NCI-H146 treated with DMSO at 0.1 percent for 48 hours (cell line): ENCODE measurements at regions not wholly inside any gene's neighbourhood (a gene's known extent, or its start where the extent isn't known, plus 50 kb on each side); places are given as distances from the start of the nearest gene placed in this dataset.
"Not testable (repeated sequence)": the region's sequence is repeated elsewhere in the genome, so short reads cannot be mapped to it uniquely, and the experiment has no call there.

Source experiments
- DNase-seq: peaks from one replicate; lab custom pipeline; 2025; ENCODE audit not compliant: unreplicated experiment; lab: John Stamatoyannopoulos, UW

DNA sequence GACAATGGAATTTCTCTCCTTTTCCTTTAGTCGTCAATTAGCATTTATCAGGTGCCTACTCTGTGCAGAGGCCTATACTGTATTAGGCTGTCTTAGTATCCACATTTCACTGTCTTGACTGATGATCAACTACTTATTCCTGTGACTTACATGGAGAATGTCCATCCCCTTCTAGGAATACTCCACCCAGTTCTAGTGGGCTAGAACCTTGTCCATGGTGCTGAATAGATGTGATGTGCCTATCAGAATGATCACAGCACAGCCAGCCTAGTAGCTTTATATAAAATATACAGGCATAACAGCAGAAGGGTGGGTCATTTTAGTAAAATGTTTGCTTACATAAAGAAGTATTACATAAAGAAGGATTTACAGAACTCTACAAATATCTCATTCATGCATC is 621.4 kb downstream of the PDCD6IP start:
- no peak for DNase-seq

DNA sequence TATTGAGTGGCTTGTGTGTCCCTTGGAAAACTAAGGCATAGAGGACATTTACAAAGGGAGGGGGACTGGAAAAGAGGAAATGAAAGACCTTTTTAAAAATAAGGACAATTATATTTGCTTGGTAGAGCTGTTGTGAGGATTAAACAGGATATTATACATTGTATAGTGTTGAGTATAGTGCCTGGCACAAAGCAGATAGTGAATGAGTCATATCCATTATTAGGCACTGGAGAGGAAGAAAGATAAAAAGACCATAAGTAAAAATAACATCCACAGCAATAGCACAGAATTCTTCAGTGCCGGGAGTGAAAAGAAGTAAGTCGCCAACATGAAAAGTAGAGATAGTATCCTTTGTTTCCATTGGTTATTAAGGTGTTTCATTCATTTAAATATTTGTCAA is 623.3 kb downstream of the PDCD6IP start:
- no peak for DNase-seq

DNA sequence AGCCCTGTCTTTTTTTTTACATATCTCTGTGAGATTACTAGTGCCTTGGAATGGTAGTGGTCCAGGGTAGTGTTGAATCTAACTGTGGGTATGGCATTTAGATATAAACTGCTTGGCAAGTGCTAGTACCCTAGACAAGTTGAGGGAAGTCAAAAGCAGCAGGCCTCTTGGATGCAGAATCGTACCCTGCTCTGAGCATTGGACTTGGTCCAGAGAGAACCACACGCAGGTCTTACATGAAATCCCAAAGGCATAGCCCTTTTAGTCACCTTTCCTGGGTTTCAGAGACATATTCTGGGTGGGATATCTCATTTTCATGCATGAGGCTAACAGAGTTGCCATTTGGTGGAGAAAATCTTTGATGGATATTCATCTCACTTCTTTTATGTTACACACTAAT is 641.4 kb downstream of the PDCD6IP start:
- no peak for DNase-seq

DNA sequence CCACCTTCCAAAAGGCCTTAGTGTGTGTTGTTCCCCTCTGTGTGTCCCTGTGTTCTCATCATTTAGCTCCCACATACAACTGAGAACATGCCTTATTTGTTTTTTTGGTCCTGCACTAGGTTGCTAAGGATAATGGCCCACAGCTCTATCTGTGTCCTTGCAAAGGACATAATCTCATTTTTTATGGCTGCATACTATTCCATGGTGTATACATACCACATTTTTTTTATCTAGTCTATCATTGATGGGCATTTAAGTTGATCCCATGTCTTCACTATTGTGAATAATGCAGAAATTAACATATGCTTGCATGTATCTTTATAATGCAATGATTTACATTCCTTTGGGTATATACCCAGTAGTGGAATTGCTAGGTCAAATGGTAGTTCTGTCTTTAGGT is 645.7 kb downstream of the PDCD6IP start:
- DNase-seq: no peak

DNA sequence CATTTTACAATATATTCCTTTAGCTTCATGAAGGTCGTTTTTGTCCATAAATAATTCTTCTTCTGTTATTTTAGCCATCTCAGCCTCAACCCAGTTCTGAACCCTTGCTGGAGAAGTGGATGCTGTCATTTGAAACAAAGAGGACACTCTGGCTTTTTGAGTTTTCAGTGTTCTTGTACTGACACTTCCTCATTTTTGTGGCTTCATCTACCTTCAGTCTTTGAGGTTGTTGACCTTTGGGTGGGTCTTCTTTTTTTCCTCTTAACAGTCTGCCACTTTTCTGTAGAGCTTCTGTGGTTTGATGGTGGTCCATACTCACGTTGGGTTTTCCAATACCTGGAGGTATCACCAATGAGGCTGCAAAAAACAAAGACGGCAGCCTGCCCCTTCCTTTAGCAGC is 650.9 kb downstream of the PDCD6IP start:
- DNase-seq: no peak

DNA sequence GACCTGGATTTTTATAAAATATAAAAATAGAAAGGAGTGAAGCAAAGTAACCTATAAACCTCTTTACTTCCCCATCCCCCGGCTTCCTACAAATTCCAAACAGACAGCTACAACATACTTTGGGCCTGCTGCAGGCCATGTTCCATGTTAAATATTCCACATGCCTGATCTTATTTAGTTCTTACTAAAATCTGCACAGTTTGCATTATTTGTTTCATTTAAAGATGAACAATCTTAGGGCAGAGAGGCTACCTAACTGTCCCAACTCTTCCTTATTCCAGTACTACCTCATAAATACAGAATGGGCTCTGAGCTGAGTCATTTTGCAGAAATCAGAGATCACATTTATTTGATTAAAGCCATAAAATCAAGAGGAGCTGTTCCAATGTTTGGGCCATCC is 665.0 kb downstream of the PDCD6IP start:
- no peak for DNase-seq

DNA sequence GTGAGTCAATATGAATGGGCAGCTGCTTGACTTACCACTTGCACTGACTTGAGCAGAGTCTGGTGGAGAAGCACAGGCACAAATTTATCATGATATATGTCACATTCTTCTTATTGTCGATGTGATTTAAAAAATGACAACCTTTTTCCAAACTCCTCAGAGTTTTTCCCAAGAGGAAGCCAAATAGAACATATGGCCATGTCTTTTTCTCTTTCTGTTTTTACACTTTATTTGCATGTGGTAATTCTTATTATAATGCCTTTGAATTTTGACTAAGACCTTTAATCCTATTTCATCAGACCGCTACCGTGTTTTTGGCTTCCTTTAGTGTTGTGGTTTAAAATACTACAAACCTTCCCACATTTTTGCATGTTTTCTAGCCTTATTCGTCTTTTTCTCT is 666.2 kb downstream of the PDCD6IP start:
- no peak for DNase-seq

DNA sequence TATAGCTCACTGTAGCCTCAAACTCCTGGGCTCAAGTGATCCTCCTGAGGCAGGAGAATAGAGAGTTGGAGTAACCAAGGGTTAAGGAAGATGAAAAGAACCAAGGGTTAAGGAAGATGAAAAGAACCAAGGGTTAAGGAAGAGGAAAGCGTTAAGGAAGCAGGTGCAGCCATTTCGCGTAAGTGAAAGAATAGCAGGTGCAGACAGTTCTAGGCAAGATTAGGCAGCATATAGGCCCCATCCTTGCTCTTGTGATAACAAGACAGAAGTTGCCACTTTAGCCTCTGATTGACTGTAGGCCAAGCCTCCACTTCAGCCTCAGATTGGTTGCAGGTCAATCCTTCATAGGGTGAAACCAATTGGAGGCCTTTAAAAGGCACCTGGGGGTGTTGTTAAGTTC is 677.4 kb downstream of the PDCD6IP start:
- no peak for DNase-seq

DNA sequence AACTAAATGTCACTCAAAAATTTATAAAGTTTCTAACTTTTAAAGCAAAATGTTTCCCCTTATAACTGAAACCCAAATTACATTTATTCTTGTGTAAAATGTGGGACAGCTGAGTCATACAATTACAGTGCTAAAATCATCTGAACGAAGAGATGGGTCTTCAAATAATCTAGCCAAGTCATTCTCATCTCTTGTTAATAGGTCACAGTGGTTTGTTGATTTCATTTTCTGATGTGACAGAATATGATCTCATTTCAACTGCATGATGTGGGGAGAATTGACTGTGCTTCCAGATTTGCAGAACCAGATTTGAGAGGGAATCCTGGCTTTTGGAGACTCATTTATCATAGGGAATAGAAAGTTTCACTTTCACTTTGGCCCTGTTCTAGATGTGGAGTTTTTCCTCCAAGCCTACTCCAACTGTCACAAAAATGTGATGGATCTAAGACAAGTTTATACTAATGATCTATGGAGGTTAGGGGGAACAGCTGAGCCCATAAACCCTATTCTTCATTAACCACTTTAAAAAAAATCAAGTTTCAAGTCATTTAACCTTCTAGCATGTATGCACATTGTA is 685.0 kb downstream of the PDCD6IP start:
- DNase-seq: no peak

DNA sequence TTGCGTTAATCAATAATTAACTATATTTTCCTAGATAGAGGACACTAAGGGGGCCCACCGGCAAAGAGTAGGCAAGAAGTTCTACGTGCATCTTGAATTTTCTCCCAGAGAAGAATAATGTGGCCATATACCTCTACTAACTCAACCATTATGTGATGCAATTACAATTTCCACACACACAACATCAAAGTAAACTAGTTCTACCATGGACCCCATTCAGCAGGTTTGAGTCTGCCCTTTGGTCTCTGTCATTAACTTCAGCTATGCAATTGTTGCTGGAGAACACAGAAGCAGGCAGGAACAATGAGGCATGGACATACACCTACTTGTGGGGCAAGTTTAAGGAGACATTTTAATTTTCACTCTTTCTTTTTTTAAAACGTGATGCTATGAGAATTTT is 705.9 kb downstream of the PDCD6IP start:
- no peak for DNase-seq

DNA sequence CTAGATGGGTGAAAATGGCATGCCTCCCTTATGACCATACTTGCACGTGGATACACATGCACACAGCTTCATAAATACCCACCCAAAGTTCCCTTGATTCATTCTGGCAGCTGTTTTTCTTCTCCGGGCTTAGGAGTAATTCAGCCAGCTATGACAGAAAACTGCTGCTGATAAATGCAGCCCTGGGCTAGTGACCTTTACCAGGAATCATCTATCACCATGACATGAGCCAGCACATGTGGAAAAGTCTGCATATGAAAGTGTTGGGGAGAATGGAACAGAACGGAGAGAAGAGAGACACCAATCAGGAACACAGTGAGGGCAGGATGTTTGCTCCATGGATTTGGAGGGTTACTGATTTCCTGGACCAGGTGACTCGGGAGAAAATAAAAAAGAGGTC is 706.3 kb downstream of the PDCD6IP start:
- DNase-seq: no peak

DNA sequence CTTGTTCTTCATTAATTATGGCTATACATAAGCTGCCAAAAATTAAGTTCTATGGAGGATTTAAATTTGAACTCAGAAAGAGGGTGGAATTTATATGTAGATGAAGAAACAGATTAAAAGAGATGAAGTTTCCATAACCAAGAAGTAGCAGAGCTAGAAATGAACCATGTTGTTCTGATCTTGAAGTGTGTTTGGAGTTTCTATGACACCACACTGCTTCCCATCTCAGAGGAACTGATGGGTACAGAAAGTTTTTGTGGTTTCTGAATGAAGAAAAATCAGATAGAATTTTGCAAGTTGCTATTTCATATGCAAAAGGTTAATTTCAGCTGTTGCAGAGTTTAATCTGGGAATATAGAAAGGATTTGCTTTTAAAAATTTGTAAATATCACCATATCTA is 710.3 kb downstream of the PDCD6IP start:
- DNase-seq: no peak

DNA sequence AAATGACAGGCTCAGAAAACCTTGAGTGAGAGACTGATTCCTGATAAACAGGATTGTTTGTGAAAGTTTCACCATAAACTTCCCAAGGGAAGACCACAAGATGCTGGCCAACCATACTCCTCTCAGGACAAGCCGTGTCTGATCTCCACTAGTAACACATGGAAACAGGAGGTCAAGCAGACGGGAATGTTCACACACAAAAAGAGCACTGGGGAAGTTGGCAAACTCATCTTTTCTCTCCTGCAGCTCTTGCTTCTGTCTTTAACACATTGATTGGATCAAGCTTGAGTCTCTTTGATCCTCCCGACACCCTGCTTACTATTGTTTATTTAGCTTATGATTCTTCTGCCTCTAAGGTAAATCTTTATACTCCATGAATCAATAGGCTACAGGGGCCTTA is 713.5 kb downstream of the PDCD6IP start:
- DNase-seq: no peak

DNA sequence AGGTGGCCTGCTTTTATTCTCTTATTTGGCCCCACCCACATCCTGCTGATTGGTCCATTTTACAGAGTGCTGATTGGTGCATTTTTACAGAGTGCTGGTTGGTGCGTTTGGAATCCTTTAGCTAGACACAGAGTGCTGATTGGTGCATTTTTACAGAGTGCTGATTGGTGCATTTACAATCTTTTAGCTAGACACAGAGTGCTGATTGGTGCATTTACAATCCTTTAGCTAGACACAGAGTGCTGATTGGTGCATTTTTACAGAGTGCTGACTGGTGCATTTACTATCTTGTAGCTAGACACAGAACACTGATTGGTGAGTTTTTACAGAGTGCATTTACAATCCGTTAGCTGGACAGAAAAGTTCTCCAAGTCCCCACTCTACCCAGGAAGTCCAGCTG is 720.6 kb downstream of the PDCD6IP start:
- not testable (repeated sequence) for DNase-seq

DNA sequence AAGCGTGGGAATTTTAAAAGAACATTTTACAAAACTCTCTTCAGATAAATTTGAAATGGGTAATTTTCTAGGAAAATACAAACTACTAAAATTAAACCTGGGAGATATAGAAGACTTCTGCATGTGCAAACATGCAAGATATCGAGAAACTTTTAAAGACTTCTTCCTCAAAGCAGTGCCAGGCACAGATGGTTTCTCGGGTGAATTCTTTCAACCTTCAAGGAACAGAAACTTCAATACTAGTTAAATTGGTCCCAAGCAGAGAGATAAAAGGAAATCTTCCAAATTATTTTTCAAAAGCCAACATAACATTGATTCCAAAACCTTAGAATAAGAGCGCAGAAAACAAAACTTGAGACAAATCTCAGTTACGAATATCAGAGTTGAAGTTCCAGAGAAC is 732.7 kb downstream of the PDCD6IP start:
- DNase-seq: no peak

DNA sequence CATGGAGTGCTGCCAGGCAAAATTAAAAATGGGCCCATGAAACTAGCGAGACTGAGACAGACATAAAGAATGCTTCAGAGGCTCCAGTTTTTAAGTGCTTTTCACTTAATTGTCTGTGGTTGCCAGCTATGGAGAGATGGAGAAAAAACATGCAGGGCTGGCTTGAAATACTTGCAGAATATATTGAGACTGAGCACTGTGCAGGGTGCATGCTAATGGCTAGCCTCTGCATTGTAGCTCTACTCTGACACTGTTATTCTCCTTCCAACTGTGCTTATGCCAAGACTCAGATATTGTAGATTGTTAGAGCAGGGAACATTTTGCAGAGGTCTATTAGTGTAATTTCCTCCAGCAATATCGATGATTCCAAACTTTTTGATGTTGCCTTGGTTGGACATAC is 735.0 kb downstream of the PDCD6IP start:
- DNase-seq: no peak

DNA sequence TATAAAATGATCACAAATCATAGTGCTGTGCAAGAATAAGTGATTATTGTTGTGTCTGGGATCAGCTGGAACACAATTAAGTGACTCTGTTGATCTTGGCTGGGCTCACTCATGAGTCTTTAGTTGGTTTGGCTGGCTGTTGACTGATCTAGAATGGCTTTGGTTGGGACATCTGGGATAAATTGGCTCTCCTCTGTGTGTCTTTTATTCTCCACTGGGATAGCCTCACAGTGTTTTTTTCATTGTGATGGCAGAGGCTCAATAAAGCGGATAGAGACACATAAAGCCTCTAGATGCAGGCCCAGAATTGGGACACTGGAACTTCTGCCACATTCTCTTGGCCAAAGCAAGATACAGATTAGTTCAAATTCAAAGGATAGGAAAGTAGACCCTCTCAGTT is 735.6 kb downstream of the PDCD6IP start:
- DNase-seq: no peak

DNA sequence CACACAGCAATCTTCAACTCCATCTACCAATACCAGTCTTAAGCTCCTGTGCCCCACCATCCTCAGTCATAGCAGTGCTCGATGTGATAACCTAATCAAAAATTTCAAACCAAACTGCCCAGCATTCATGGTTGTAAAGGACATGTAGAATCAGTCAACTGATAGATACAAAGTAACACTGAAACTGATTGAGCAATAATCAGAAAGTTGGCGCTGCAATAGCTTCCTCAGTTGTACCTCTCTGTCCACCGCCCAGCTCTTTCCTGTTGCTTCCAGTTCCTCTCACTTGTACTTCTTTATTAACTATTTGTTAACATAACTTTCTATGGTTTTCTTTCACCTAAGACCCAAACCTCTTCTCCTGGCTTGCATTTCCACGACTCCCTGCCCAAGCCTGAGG is 745.7 kb downstream of the PDCD6IP start:
- no peak for DNase-seq

DNA sequence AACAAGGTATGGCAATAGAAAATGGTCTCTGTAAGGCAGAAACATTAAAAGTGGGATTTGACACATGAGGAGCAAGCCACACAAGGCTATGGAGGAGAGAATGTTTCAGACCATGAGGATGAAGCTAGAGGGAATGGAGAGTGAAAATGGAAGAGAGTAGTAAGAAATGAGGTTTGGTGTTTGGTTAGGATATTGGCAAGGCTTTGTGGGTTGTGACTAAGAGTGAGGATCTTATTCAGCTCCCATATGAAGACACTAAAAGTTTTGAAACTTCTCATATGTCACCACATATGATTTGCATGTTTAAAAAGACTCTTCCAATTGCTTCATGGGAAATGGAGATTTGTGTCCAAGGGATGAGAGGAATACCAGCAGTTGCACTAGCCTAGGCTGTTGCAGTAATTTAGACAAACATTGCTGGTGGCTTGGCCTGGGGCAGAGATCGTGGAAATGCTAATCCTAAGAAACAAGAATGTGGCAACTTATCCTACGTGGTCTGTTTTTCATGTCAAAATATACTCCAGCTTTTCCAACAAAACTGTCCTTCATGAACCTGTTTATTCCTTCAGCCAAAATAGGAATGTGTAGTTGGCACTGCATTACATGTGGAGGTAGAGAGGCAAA is 749.0 kb downstream of the PDCD6IP start:
- DNase-seq: no peak

DNA sequence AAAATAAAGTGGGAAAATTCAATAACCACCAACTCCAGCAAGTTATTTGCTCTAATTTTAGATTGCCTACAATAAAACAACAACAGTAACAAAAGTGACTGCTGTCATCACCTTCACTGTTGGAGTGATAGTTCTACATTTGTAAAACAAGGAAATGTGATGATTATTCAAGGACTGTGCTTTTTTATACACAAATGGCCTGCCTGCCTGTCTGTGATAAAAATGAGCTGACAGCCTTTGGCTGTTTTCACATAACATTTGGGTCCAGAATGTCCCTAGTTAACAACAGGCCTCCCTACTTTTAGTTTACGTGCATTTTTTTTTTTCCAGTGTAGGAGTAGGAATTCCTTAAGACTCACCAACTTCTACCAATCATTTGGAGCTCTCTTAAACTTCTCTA is 768.8 kb downstream of the PDCD6IP start:
- DNase-seq: no peak

DNA sequence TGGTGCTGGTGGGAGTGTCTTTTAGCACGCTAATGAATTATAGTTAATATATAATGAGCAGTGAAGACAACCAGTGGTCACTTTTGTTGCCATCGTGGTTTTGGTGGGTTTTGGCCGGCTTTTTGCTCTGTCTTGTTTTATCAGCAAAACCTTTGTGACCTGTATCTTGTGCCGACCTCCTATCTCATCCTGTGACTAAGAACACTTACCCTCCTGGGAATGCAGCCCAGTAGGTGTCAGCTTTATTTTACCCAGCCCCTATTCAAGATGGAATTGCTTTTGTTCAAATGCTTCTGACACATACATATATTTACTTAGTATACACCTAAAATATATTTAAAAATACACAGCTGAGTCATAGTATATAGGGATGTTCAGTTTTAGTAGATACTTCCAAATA is 770.3 kb downstream of the PDCD6IP start:
- no peak for DNase-seq

DNA sequence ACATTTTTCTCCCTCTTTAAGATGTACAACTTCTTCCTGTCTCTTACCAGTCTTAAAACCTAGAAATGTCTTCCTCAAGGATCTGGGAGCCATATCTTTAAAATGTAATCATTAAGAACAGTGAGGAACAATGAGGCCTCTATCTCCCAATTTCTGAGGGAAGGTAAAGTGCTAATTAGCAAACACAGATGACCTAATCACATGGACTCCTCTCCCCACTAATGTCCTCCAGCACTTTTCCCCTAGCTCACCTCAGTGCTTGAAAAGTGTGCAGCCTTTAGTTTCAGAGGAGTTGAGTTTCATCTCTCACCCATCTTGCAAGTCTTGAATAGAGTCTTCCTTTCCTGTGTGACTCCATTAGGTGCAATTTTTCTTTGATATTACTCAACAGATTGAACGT is 771.0 kb downstream of the PDCD6IP start:
- DNase-seq: no peak

DNA sequence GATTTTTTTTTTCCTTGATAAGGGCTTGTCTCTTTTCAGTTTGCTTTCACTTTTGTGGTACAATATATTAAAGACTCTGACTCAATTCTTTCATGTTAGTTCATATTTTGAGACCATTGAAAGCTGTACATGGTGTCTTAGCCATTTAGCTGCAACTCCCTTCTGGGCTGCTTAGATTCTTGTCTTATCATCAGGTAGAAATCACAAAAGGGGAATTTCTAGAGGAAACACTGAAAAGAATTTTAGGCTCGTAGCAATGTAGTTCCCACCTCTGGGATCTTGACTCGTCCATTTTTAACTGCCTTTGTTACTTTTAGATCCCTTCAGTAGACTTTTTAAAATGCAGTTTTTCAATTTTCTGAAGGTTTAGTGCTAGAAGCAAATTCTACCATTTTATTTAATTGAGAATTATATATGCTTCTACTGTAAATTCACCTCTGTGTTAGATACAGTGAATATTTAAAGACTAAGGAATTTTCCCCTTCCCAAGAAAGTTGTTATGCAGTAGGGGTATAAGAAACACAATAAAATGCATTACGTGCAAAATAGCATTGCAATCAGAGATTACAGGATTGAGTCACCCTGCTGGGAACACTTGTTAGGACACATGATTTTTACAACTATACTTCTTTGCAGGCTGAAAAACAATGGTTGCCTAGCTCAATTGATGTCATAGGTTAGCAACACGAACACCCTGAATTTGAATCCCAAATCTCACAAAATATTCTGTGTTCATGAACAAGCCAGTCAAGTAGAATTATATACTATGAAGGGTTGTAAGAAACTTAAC is 772.7 kb downstream of the PDCD6IP start:
- no peak for DNase-seq
